Prostate gland (tissue), 2 donors: ENCODE measurements at regions not wholly inside any gene's neighbourhood (a gene's known extent, or its start where the extent isn't known, plus 50 kb on each side); places are given as distances from the start of the nearest gene placed in this dataset.

Experiments
- DNase-seq: peaks from one replicate; pipeline ENCODE4 v3.0.0-alpha.2; 2019; ENCODE audit warnings: low spot score
- H3K27ac ChIP-seq, 2 donors: fragments of 200-600 bp; sonication (generic); 2 replicates each; pipeline ENCODE4 v1.5.1; 2017 to 2019
- H3K27me3 ChIP-seq: fragments of 200-600 bp; sonication (generic); replicated peaks from 2 replicates; pipeline ENCODE4 v1.5.1; 2019; ENCODE audit not compliant: insufficient read depth
- H3K36me3 ChIP-seq, 2 donors: fragments of 200-600 bp; sonication (generic); 1 replicate in 1 of 2; 2 replicates in 1 of 2; pipeline versions ENCODE4 v1.5.1 to v1.8.1; 2017 to 2019
- H3K4me1 ChIP-seq: fragments of 200-600 bp; sonication (generic); replicated peaks from 2 replicates; pipeline ENCODE4 v1.5.1; 2019
- H3K4me3 ChIP-seq, 2 donors: fragments of 200-600 bp; sonication (generic); 2 replicates each; pipeline ENCODE4 v1.5.1; 2017 to 2019
- H3K9me3 ChIP-seq: fragments of 200-600 bp; sonication (generic); 2 replicates; pipeline ENCODE4 v1.5.1; 2017
- CTCF ChIP-seq, 4 experiments: fragments of 200-600 bp in 2 of 4; fragments of 450-650 bp in 2 of 4; sonication (generic) in 2 of 4; IDR thresholded peaks; 1 replicate in 3 of 4; 2 replicates in 1 of 4; pipeline ENCODE4 v1.5.1; 2016 to 2019; ENCODE audit warnings: antibody characterized with exemption in 4 of 4, mild to moderate bottlenecking in 2 of 4, moderate library complexity in 2 of 4
- POLR2A ChIP-seq: fragments of 450-650 bp; IDR thresholded peaks from one replicate; pipeline ENCODE4 v1.6.1; 2016; ENCODE audit warnings: antibody characterized with exemption, mild to moderate bottlenecking
- POLR2AphosphoS5 ChIP-seq: sonication (generic); formaldehyde crosslinking; IDR thresholded peaks from one replicate; pipeline ENCODE4 v1.6.1; 2017; ENCODE audit warnings: antibody characterized with exemption
- WGBS: methylation state at CpG from one replicate; pipeline ENCODE4 v1.1.5; 2018; 5-methylcytosine and 5-hydroxymethylcytosine counted together
- intact Hi-C: fragments of 100-400 bp; cut with DNase I; formaldehyde crosslinking; loops from one replicate; pipeline ENCODE4 v1.14.2; 2022

DNA sequence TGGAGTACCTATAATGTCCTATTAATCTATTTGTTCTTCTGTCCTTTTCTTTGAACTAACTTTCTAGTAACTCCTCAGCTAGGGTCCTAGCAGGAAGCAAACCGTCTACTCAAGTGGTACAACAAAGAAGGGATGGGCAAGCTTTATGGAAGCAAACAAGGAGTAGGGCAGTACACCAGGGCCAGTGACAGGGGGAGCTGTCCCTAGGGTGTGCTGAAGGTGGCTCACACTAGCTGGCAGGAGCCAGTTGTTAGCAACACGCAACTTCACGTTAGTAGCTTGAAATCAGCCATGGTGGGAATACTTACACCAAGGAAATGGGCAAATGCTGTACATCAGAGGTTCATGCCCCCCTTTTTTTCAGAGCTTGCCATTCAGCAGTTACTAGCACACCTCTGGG is 74.0 kb upstream of the EYA2 start:
- intact Hi-C loops, result no loop called here
- Histone ChIP-seq H3K36me3 (no peaks in the 10 kb centered on the region), H3K27ac (no peak overlapping the region), H3K4me1 (no peaks in the 10 kb centered on the region), H3K9me3 (no peaks in the 10 kb centered on the region), H3K4me3 (no peak overlapping the region), H3K27me3 (no peaks in the 10 kb centered on the region)
- WGBS, result 72% methylated on average over 3 of the region's 3 CpGs
- no peak for DNase-seq
- TF ChIP-seq CTCF (IDR thresholded peaks at IDR 0.05) (no peak), POLR2A (no peak)

DNA sequence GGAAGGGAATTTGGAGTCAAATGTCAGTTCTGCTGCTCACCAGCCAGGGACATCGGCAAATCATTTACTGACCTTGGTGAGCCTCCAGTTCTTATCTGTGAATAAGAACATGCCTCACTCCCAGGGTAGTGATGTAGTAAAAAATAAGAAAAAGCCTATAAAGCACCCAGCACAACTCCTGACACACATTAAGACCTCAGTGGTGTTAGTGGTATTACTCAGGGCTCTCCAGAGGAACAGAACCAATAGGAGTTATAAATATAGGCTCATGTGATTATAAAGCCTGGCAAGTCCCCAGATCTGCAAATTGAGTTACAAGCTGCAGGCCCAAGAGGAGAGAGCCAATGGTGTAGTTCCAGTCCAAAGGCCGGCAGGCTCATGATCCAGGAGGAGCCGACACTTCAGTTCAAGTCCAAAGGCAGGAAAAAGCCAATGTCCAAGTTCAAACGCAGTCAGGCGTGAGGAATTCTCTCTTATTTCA is 71.3 kb upstream of the EYA2 start:
- Histone ChIP-seq H3K9me3 (no peaks in the 10 kb centered on the region), H3K4me1 (no peaks in the 10 kb centered on the region), H3K36me3 (no peaks in the 10 kb centered on the region), H3K27ac (no peak overlapping the region), H3K4me3 (no peak overlapping the region), H3K27me3 (no peaks in the 10 kb centered on the region)
- intact Hi-C loops, result no loop called here
- TF ChIP-seq POLR2AphosphoS5, result no peak
- no peak for TF ChIP-seq POLR2A
- no peak for TF ChIP-seq CTCF (IDR thresholded peaks at IDR 0.05)
- no peak for DNase-seq
- WGBS, result 81% methylated on average over 5 of the region's 5 CpGs

GRCh38 chr20:46823753-46824152 is 70.9 kb upstream of the EYA2 start:
- WGBS, result 98% methylated on average over 3 of the region's 3 CpGs

GRCh38 chr20:46826343-46826984 is 68.2 kb upstream of the EYA2 start:
- no peaks in the 10 kb centered on the region for H3K27me3 ChIP-seq
- H3K27ac ChIP-seq, result no peak overlapping the region
- intact Hi-C loops, result no loop called here
- H3K4me1 ChIP-seq, result no peaks in the 10 kb centered on the region
- WGBS, result 65% methylated on average over 3 of the region's 3 CpGs
- TF ChIP-seq POLR2AphosphoS5, result no peak
- TF ChIP-seq POLR2A, result no peak
- TF ChIP-seq CTCF (IDR thresholded peaks at IDR 0.05), result no peak
- H3K36me3 ChIP-seq, result no peaks in the 10 kb centered on the region
- no peak overlapping the region for H3K4me3 ChIP-seq
- H3K9me3 ChIP-seq, result no peaks in the 10 kb centered on the region
- DNase-seq, result no peak

More at GRCh38 chr20:46823753-46824152, 70.9 kb upstream of the EYA2 start:
- Histone ChIP-seq H3K27ac (no peak overlapping the region), H3K4me1 (no peaks in the 10 kb centered on the region), H3K36me3 (no peaks in the 10 kb centered on the region), H3K9me3 (no peaks in the 10 kb centered on the region), H3K4me3 (no peak overlapping the region), H3K27me3 (no peaks in the 10 kb centered on the region)
- TF ChIP-seq POLR2AphosphoS5 (no peak), CTCF (IDR thresholded peaks at IDR 0.05) (no peak), POLR2A (no peak)
- DNase-seq, result no peak
- intact Hi-C loops, result no loop called here

GRCh38 chr20:46827718-46828458 is 66.8 kb upstream of the EYA2 start:
- TF ChIP-seq CTCF (IDR thresholded peaks at IDR 0.05) (no peak), POLR2AphosphoS5 (no peak), POLR2A (no peak)

More at GRCh38 chr20:46827718-46828458, 66.8 kb upstream of the EYA2 start:
- Histone ChIP-seq H3K27ac (no peak overlapping the region), H3K27me3 (no peaks in the 10 kb centered on the region), H3K36me3 (no peaks in the 10 kb centered on the region), H3K4me3 (no peak overlapping the region), H3K9me3 (no peaks in the 10 kb centered on the region), H3K4me1 (no peaks in the 10 kb centered on the region)
- no peak for DNase-seq
- WGBS, result 67% methylated on average over 10 of the region's 10 CpGs
- intact Hi-C loops, result no loop called here
